Epithelial cell of esophagus (primary cell): ENCODE measurements at regions not wholly inside any gene's neighbourhood (a gene's known extent, or its start where the extent isn't known, plus 50 kb on each side); places are given as distances from the start of the nearest gene placed in this dataset.

Experiments
- DNase-seq: peaks from one replicate; pipeline ENCODE4 v3.0.0; 2010; ENCODE audit warnings: low read depth
- H3K4me3 ChIP-seq: 2 replicates; pipeline ENCODE4 v1.5.1; 2011; ENCODE audit warnings: mild to moderate bottlenecking, low read length, control low read depth
- TF ChIP-seq, protein P1 (sequence below): IDR thresholded peaks from 2 replicates; pipeline ENCODE4 v1.5.1; 2011; ENCODE audit warnings: low read depth, mild to moderate bottlenecking, low read length, control low read depth, inconsistent platforms; ENCODE audit not compliant: insufficient read depth; ENCODE audit errors: missing control alignments

DNA sequence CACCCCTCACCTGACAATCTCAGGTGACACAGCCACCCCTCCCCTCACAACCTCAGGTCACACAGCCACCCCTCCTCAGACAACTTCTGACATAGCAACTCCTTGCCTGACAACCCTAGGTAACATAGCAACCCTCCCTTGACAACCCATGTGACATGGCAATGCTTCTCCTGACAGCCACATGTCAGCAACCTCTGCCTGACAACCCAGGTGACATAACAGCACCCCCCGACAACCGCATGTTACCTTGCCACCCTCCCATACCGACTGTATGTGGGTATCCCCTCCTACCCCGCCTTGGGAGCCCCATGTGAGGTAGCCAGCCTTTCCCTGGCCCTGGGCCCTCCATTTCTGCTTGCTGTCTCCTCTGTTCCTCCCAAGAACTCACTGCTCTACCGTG lies 77.7 kb upstream of the B3GAT1 start:
- DNase-seq: no peak
- H3K4me3 ChIP-seq: no peak overlapping the region
- TF ChIP-seq, protein P1, sequence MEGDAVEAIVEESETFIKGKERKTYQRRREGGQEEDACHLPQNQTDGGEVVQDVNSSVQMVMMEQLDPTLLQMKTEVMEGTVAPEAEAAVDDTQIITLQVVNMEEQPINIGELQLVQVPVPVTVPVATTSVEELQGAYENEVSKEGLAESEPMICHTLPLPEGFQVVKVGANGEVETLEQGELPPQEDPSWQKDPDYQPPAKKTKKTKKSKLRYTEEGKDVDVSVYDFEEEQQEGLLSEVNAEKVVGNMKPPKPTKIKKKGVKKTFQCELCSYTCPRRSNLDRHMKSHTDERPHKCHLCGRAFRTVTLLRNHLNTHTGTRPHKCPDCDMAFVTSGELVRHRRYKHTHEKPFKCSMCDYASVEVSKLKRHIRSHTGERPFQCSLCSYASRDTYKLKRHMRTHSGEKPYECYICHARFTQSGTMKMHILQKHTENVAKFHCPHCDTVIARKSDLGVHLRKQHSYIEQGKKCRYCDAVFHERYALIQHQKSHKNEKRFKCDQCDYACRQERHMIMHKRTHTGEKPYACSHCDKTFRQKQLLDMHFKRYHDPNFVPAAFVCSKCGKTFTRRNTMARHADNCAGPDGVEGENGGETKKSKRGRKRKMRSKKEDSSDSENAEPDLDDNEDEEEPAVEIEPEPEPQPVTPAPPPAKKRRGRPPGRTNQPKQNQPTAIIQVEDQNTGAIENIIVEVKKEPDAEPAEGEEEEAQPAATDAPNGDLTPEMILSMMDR: no peak

DNA sequence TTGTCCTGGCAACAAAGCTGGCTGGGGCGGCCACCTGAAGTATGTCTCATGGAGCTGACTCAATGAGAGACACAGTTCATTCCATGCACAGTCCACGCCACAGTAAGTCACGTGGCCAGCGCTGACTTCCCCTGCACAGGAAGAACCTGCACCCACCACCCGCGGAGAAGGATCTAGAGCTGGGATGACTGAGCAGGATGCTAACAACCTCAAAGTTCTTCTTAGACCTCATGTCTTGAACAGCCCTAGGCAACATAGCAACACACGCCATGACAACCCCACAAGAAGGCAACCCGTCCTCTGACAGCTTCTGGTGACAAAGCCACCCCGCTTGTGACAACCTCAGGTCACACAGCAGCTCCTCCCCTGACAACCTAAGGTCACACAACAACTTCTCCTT lies 76.9 kb upstream of the B3GAT1 start:
- H3K4me3 ChIP-seq: no peak overlapping the region
- TF ChIP-seq, protein P1: no peak
- DNase-seq: no peak

DNA sequence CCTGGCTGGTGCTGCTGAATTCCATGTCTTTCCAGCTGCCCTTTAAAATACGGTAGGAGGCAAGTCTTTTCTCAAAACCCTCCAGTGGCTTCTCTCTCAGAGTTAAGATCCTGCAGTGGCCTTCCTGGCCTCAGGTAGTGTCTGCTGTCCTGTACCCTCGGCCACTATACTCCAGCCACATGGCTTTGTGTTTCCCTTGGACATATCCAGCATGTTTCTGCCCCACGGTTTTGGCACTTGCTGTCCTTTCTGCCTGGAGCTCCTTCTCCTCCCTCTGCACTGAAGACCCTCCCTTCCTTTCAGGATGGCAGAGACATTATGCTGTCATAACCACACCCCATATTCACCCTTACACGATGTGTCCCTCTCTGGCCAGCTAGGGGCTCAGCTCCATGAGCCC lies 76.5 kb upstream of the B3GAT1 start:
- no peak for DNase-seq
- TF ChIP-seq, protein P1: no peak
- H3K4me3 ChIP-seq: no peak overlapping the region

DNA sequence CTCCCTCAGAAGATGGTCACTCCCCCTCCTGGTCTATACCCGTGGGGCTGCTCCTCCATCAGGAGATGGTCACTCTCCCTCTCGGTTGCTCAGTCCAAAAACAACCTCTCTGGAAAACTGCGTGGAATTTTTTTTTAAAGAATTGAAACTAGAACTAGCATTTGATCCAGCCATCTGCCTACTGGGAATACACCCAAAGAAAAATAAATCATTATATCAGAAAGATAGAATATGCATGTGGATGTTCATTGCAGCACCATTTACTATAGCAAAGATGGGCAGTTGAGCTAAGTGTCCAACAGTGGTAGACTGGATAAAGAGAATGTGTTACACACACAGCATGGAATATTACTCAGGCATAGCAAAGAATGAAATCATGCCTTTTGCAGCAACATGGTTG lies 75.7 kb upstream of the B3GAT1 start:
- TF ChIP-seq, protein P1: no peak
- H3K4me3 ChIP-seq: no peak overlapping the region

GRCh38 chr11:134486704-134487103 lies 74.7 kb upstream of the B3GAT1 start:
- no peak for DNase-seq
- TF ChIP-seq, protein P1: no peak

More for the DNA sequence above, 75.7 kb upstream of the B3GAT1 start:
- no peak for DNase-seq

GRCh38 chr11:134486106-134486505 lies 74.1 kb upstream of the B3GAT1 start:
- H3K4me3 ChIP-seq: no peak overlapping the region
- DNase-seq: no peak
- TF ChIP-seq, protein P1: no peak

More at GRCh38 chr11:134486704-134487103, 74.7 kb upstream of the B3GAT1 start:
- no peak overlapping the region for H3K4me3 ChIP-seq

- TF ChIP-seq, protein P1: no peak
- no peak overlapping the region for H3K4me3 ChIP-seq
- DNase-seq: no peak
Observed at GRCh38 chr11:134485316-134485715, 73.3 kb upstream of the B3GAT1 start.
